ENCODE measurements at regions not wholly inside any gene's neighbourhood (a gene's known extent, or its start where the extent isn't known, plus 50 kb on each side); places are given as distances from the start of the nearest gene placed in this dataset.

DNA sequence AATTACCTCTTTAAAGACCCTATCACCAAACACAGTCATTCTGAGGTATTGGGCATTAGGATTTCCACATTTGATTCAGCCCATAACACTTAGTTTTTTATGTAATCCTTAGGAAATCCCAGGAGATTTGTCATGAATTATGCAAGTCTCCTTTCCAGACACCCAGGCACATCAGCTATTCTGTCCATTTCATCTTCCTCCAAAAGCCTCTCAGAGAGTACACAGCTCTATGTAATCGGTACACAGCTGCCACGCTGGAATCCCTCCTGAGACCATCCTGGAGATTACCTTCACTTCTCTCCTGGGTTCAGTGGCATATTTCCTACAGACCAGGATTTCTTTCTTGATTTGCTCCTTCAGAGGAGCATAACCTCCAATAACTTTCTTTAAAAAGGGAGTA lies 2309.8 kb upstream of the WWC1 start:
- no peak for DNase-seq (ENCODE audit: low spot score)
- Histone ChIP-seq H3K9me3 (ENCODE audit: low read length) (no peaks in the 10 kb centered on the region), H3K4me1 (ENCODE audit: insufficient read depth, low read length, poor library complexity, severe bottlenecking) (no peaks in the 10 kb centered on the region), H3K4me2 (ENCODE audit: low read length) (no peak overlapping the region), H3K36me3 (ENCODE audit: insufficient read depth, low read length) (no peaks in the 10 kb centered on the region), H2AFZ (ENCODE audit: low read length) (no peak overlapping the region), H3K4me3 (ENCODE audit: low read depth, low read length, poor library complexity, severe bottlenecking) (no peak overlapping the region), H3K9me2 (ENCODE audit: insufficient read depth, low read length) (no peaks in the 10 kb centered on the region), H3K27ac (ENCODE audit: low read depth, low read length, poor library complexity, severe bottlenecking) (no peak overlapping the region), H3K79me2 (ENCODE audit: insufficient read depth, low read depth, low read length) (no peaks in the 10 kb centered on the region), H4K20me1 (ENCODE audit: insufficient read depth, low read length) (no peaks in the 10 kb centered on the region)
- POLR2A ChIA-PET = no interaction called here
- no TSS peak for BruUV-seq (replicated peaks)
- no peak for TF ChIP-seq EZH2phosphoT487 (IDR thresholded peaks at IDR 0.05; ENCODE audit: borderline replicate concordance, low read depth, low read length)
- TF ChIP-seq, protein P1, sequence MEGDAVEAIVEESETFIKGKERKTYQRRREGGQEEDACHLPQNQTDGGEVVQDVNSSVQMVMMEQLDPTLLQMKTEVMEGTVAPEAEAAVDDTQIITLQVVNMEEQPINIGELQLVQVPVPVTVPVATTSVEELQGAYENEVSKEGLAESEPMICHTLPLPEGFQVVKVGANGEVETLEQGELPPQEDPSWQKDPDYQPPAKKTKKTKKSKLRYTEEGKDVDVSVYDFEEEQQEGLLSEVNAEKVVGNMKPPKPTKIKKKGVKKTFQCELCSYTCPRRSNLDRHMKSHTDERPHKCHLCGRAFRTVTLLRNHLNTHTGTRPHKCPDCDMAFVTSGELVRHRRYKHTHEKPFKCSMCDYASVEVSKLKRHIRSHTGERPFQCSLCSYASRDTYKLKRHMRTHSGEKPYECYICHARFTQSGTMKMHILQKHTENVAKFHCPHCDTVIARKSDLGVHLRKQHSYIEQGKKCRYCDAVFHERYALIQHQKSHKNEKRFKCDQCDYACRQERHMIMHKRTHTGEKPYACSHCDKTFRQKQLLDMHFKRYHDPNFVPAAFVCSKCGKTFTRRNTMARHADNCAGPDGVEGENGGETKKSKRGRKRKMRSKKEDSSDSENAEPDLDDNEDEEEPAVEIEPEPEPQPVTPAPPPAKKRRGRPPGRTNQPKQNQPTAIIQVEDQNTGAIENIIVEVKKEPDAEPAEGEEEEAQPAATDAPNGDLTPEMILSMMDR (conservative IDR thresholded peaks at IDR 0.05; ENCODE audit: low read length) = no peak
- intact Hi-C loops (cut with micrococcal nuclease; ENCODE audit: unreplicated experiment) = no loop called here
- CTCF ChIA-PET (ENCODE audit: unreplicated experiment) = no interaction called here

- Histone ChIP-seq H2AFZ (ENCODE audit: low read length) (no peak overlapping the region), H4K20me1 (ENCODE audit: insufficient read depth, low read length) (no peaks in the 10 kb centered on the region), H3K4me2 (ENCODE audit: low read length) (no peak overlapping the region), H3K27ac (ENCODE audit: low read depth, low read length, poor library complexity, severe bottlenecking) (no peak overlapping the region), H3K9me2 (ENCODE audit: insufficient read depth, low read length) (no peaks in the 10 kb centered on the region), H3K4me1 (ENCODE audit: insufficient read depth, low read length, poor library complexity, severe bottlenecking) (no peaks in the 10 kb centered on the region), H3K9me3 (ENCODE audit: low read length) (no peaks in the 10 kb centered on the region), H3K4me3 (ENCODE audit: low read depth, low read length, poor library complexity, severe bottlenecking) (no peak overlapping the region), H3K79me2 (ENCODE audit: insufficient read depth, low read depth, low read length) (no peaks in the 10 kb centered on the region), H3K36me3 (ENCODE audit: insufficient read depth, low read length) (no peaks in the 10 kb centered on the region)
- intact Hi-C loops (cut with micrococcal nuclease; ENCODE audit: unreplicated experiment) = no loop called here
- ChIA-PET CTCF (ENCODE audit: unreplicated experiment) (no interaction called here), POLR2A (no interaction called here)
- no peak for TF ChIP-seq EZH2phosphoT487 (IDR thresholded peaks at IDR 0.05; ENCODE audit: borderline replicate concordance, low read depth, low read length)
- TF ChIP-seq, protein P1 (conservative IDR thresholded peaks at IDR 0.05; ENCODE audit: low read length) = no peak
- DNase-seq (ENCODE audit: low spot score) = no peak
- no TSS peak for BruUV-seq (replicated peaks)
Observed at GRCh38 chr5:165996201-165996875, 2295.1 kb upstream of the WWC1 start.

- Histone ChIP-seq H3K27ac (ENCODE audit: low read depth, low read length, poor library complexity, severe bottlenecking) (no peak overlapping the region), H4K20me1 (ENCODE audit: insufficient read depth, low read length) (no peaks in the 10 kb centered on the region), H3K79me2 (ENCODE audit: insufficient read depth, low read depth, low read length) (no peaks in the 10 kb centered on the region), H3K36me3 (ENCODE audit: insufficient read depth, low read length) (no peaks in the 10 kb centered on the region), H3K4me1 (ENCODE audit: insufficient read depth, low read length, poor library complexity, severe bottlenecking) (no peaks in the 10 kb centered on the region), H3K9me2 (ENCODE audit: insufficient read depth, low read length) (no peaks in the 10 kb centered on the region), H3K4me2 (ENCODE audit: low read length) (no peak overlapping the region), H2AFZ (ENCODE audit: low read length) (no peak overlapping the region), H3K4me3 (ENCODE audit: low read depth, low read length, poor library complexity, severe bottlenecking) (no peak overlapping the region), H3K9me3 (ENCODE audit: low read length) (no peaks in the 10 kb centered on the region)
- CTCF ChIA-PET (ENCODE audit: unreplicated experiment) = no interaction called here
- no TSS peak for BruUV-seq (replicated peaks)
- intact Hi-C loops (cut with micrococcal nuclease; ENCODE audit: unreplicated experiment) = no loop called here
- POLR2A ChIA-PET = no interaction called here
- no peak for DNase-seq (ENCODE audit: low spot score)
- no peak for TF ChIP-seq EZH2phosphoT487 (IDR thresholded peaks at IDR 0.05; ENCODE audit: borderline replicate concordance, low read depth, low read length)
- TF ChIP-seq, protein P1 (conservative IDR thresholded peaks at IDR 0.05; ENCODE audit: low read length) = no peak
Observed at GRCh38 chr5:165999693-166000320, 2291.6 kb upstream of the WWC1 start.
